ENCODE measurements at regions not wholly inside any gene's neighbourhood (a gene's known extent, or its start where the extent isn't known, plus 50 kb on each side); places are given as distances from the start of the nearest gene placed in this dataset.

- no peak overlapping the region for H3K4me3 ChIP-seq (ENCODE audit: low read length)
- TF ChIP-seq CTCF (IDR thresholded peaks at IDR 0.05; ENCODE audit: low read depth, low read length): no peak
- no peak for TF ChIP-seq EZH2phosphoT487 (IDR thresholded peaks at IDR 0.05; ENCODE audit: low read depth)
- no peaks in the 10 kb centered on the region for H4K20me1 ChIP-seq (ENCODE audit: insufficient read depth, low read length)
- no peak overlapping the region for H3K4me2 ChIP-seq (ENCODE audit: low read length)
- no peak overlapping the region for H3K9ac ChIP-seq (ENCODE audit: low read length)
- H3K79me2 ChIP-seq (ENCODE audit: low read length): no peaks in the 10 kb centered on the region
- no peaks in the 10 kb centered on the region for H3K9me3 ChIP-seq (ENCODE audit: insufficient read depth, low read length)
- no peak overlapping the region for H2AFZ ChIP-seq (ENCODE audit: low read depth, low read length)
- H3K27ac ChIP-seq (ENCODE audit: low read length): no peak overlapping the region
- peaks cover 4% of the 10 kb centered on the region; the same call in 1 of the 2 replicates for H3K27me3 ChIP-seq (ENCODE audit: low read depth, low read length)
- no peaks in the 10 kb centered on the region for H3K36me3 ChIP-seq (replicated peaks; ENCODE audit: low read depth, low read length)
- peaks cover 12% of the 10 kb centered on the region for H3K4me1 ChIP-seq (ENCODE audit: low read length)
These were observed 89.4 kb upstream of the TACR1 start for GRCh38 chr2:75288760-75289159.

GRCh38 chr2:75287624-75288316 lies 88.5 kb upstream of the TACR1 start:
- no peaks in the 10 kb centered on the region for H3K36me3 ChIP-seq (replicated peaks; ENCODE audit: low read depth, low read length)
- H2AFZ ChIP-seq (ENCODE audit: low read depth, low read length): no peak overlapping the region
- H3K4me2 ChIP-seq (ENCODE audit: low read length): peak overlapping the region; percentile 27; the same call in 1 of the 2 replicates
- peaks cover 4% of the 10 kb centered on the region; the same call in 1 of the 2 replicates for H3K27me3 ChIP-seq (ENCODE audit: low read depth, low read length)
- peaks cover 12% of the 10 kb centered on the region for H3K4me1 ChIP-seq (ENCODE audit: low read length)
- no peaks in the 10 kb centered on the region for H4K20me1 ChIP-seq (ENCODE audit: insufficient read depth, low read length)
- no peak overlapping the region for H3K9ac ChIP-seq (ENCODE audit: low read length)
- no peaks in the 10 kb centered on the region for H3K9me3 ChIP-seq (ENCODE audit: insufficient read depth, low read length)
- H3K4me3 ChIP-seq (ENCODE audit: low read length): no peak overlapping the region
- TF ChIP-seq EZH2phosphoT487 (IDR thresholded peaks at IDR 0.05; ENCODE audit: low read depth) (no peak), CTCF (IDR thresholded peaks at IDR 0.05; ENCODE audit: low read depth, low read length) (no peak)
- H3K79me2 ChIP-seq (ENCODE audit: low read length): no peaks in the 10 kb centered on the region
- no peak overlapping the region for H3K27ac ChIP-seq (ENCODE audit: low read length)

GRCh38 chr2:75284345-75284744 lies 85.0 kb upstream of the TACR1 start:
- Histone ChIP-seq H4K20me1 (ENCODE audit: insufficient read depth, low read length) (no peaks in the 10 kb centered on the region), H3K27ac (ENCODE audit: low read length) (no peak overlapping the region), H3K36me3 (replicated peaks; ENCODE audit: low read depth, low read length) (no peaks in the 10 kb centered on the region), H3K27me3 (ENCODE audit: low read depth, low read length) (peaks cover 4% of the 10 kb centered on the region; the same call in 1 of the 2 replicates), H3K79me2 (ENCODE audit: low read length) (no peaks in the 10 kb centered on the region), H3K9me3 (ENCODE audit: insufficient read depth, low read length) (no peaks in the 10 kb centered on the region), H3K4me3 (ENCODE audit: low read length) (no peak overlapping the region), H3K4me1 (ENCODE audit: low read length) (peaks cover 12% of the 10 kb centered on the region), H3K9ac (ENCODE audit: low read length) (no peak overlapping the region), H3K4me2 (ENCODE audit: low read length) (no peak overlapping the region), H2AFZ (ENCODE audit: low read depth, low read length) (no peak overlapping the region)
- TF ChIP-seq CTCF (IDR thresholded peaks at IDR 0.05; ENCODE audit: low read depth, low read length): no peak
- no peak for TF ChIP-seq EZH2phosphoT487 (IDR thresholded peaks at IDR 0.05; ENCODE audit: low read depth)

GRCh38 chr2:75278821-75279379 lies 79.6 kb upstream of the TACR1 start:
- H3K9me3 ChIP-seq (ENCODE audit: insufficient read depth, low read length): no peaks in the 10 kb centered on the region
- TF ChIP-seq EZH2phosphoT487 (IDR thresholded peaks at IDR 0.05; ENCODE audit: low read depth): no peak
- no peak for TF ChIP-seq CTCF (IDR thresholded peaks at IDR 0.05; ENCODE audit: low read depth, low read length)

More at GRCh38 chr2:75278821-75279379, 79.6 kb upstream of the TACR1 start:
- Histone ChIP-seq H2AFZ (ENCODE audit: low read depth, low read length) (no peak overlapping the region), H3K9ac (ENCODE audit: low read length) (no peak overlapping the region), H3K4me3 (ENCODE audit: low read length) (no peak overlapping the region), H3K27ac (ENCODE audit: low read length) (no peak overlapping the region), H3K27me3 (ENCODE audit: low read depth, low read length) (peaks cover 16% of the 10 kb centered on the region; the same call in 1 of the 2 replicates), H3K4me2 (ENCODE audit: low read length) (no peak overlapping the region), H4K20me1 (ENCODE audit: insufficient read depth, low read length) (no peaks in the 10 kb centered on the region), H3K36me3 (replicated peaks; ENCODE audit: low read depth, low read length) (no peaks in the 10 kb centered on the region), H3K79me2 (ENCODE audit: low read length) (no peaks in the 10 kb centered on the region), H3K4me1 (ENCODE audit: low read length) (no peaks in the 10 kb centered on the region)

All from OCI-LY3 (cell line).